Kidney tubule cell (primary cell): ENCODE measurements at regions not wholly inside any gene's neighbourhood (a gene's known extent, or its start where the extent isn't known, plus 50 kb on each side); places are given as distances from the start of the nearest gene placed in this dataset.

Experiments used
- DNase-seq: peaks from one replicate; pipeline ENCODE4 v3.0.0-alpha.2; 2018; ENCODE audit warnings: low spot score

GRCh38 chr17:73694491-73694890 is 50.2 kb upstream of the SDK2 start:
- no peak for DNase-seq

GRCh38 chr17:73695035-73695738 is 50.9 kb upstream of the SDK2 start:
- DNase-seq = no peak

GRCh38 chr17:73696251-73696650 is 52.0 kb upstream of the SDK2 start:
- DNase-seq = no peak

GRCh38 chr17:73697872-73698271 is 53.6 kb upstream of the SDK2 start:
- no peak for DNase-seq

GRCh38 chr17:73698966-73699365 is 54.7 kb upstream of the SDK2 start:
- DNase-seq = no peak

- DNase-seq = no peak
Measured at GRCh38 chr17:73701701-73702100, 57.5 kb upstream of the SDK2 start.

- DNase-seq = no peak
Measured at GRCh38 chr17:73703192-73703591, 58.9 kb upstream of the SDK2 start.

- DNase-seq = no peak
Measured at GRCh38 chr17:73703917-73704316, 59.7 kb upstream of the SDK2 start.

- DNase-seq = peak; percentile 80
Measured at GRCh38 chr17:73705594-73705993, 61.3 kb upstream of the SDK2 start.

GRCh38 chr17:73706428-73706827 is 62.2 kb upstream of the SDK2 start:
- DNase-seq = no peak

GRCh38 chr17:73706858-73707257 is 62.6 kb upstream of the SDK2 start:
- no peak for DNase-seq

GRCh38 chr17:73707358-73707757 is 63.1 kb upstream of the SDK2 start:
- no peak for DNase-seq

- peak; percentile 83 for DNase-seq
Measured at GRCh38 chr17:73710095-73710592, 65.9 kb upstream of the SDK2 start.

GRCh38 chr17:73711184-73711583 is 66.9 kb upstream of the SDK2 start:
- no peak for DNase-seq

GRCh38 chr17:73711916-73712315 is 67.7 kb upstream of the SDK2 start:
- no peak for DNase-seq

- peak; percentile 31 for DNase-seq
Measured at GRCh38 chr17:73713136-73713535, 68.9 kb upstream of the SDK2 start.

- DNase-seq = no peak
Measured at GRCh38 chr17:73715769-73716168, 71.5 kb upstream of the SDK2 start.

GRCh38 chr17:73717690-73718089 is 73.4 kb upstream of the SDK2 start:
- no peak for DNase-seq

- no peak for DNase-seq
Measured at GRCh38 chr17:73718362-73718761, 74.1 kb upstream of the SDK2 start.

- no peak for DNase-seq
Measured at GRCh38 chr17:73718912-73719311, 74.7 kb upstream of the SDK2 start.

- DNase-seq = no peak
Measured at GRCh38 chr17:73719588-73720071, 75.4 kb upstream of the SDK2 start.

- DNase-seq = no peak
Measured at GRCh38 chr17:73720187-73720834, 76.1 kb upstream of the SDK2 start.

- no peak for DNase-seq
Measured at GRCh38 chr17:73722165-73722564, 77.9 kb upstream of the SDK2 start.

GRCh38 chr17:73723317-73723716 is 79.1 kb upstream of the SDK2 start:
- DNase-seq = no peak
